Glutamatergic neuron (in vitro differentiated cells): ENCODE measurements at regions not wholly inside any gene's neighbourhood (a gene's known extent, or its start where the extent isn't known, plus 50 kb on each side); places are given as distances from the start of the nearest gene placed in this dataset.

Experiments
- DNase-seq: peaks from one replicate; pipeline ENCODE4 v3.0.0; 2022
- H3K27ac Mint-ChIP-seq: one replicate; pipeline ENCODE4 v1.8.0; 2020; ENCODE audit warnings: mild to moderate bottlenecking, mixed read lengths, inconsistent platforms; ENCODE audit not compliant: unreplicated experiment
- H3K27me3 Mint-ChIP-seq: one replicate; pipeline ENCODE4 v1.8.0; 2020; ENCODE audit warnings: mild to moderate bottlenecking, moderate library complexity, mixed read lengths, inconsistent platforms; ENCODE audit not compliant: unreplicated experiment
- H3K36me3 Mint-ChIP-seq: one replicate; pipeline ENCODE4 v1.8.0; 2020; ENCODE audit warnings: mild to moderate bottlenecking, mixed read lengths, inconsistent platforms; ENCODE audit not compliant: unreplicated experiment
- H3K4me1 Mint-ChIP-seq: one replicate; pipeline ENCODE4 v1.8.0; 2020; ENCODE audit warnings: mild to moderate bottlenecking, low read depth, mixed read lengths, inconsistent platforms; ENCODE audit not compliant: unreplicated experiment
- H3K4me3 Mint-ChIP-seq: one replicate; pipeline ENCODE4 v1.8.0; 2020; ENCODE audit warnings: mild to moderate bottlenecking, mixed read lengths, inconsistent platforms; ENCODE audit not compliant: unreplicated experiment
- H3K9me3 Mint-ChIP-seq: one replicate; pipeline ENCODE4 v1.8.0; 2020; ENCODE audit warnings: mild to moderate bottlenecking, moderate library complexity, mixed read lengths, inconsistent platforms; ENCODE audit not compliant: unreplicated experiment
- CTCF ChIP-seq: fragments of 200-600 bp; sonication (generic); IDR thresholded peaks from one replicate; pipeline ENCODE4 v1.5.0; 2021; ENCODE audit not compliant: partially characterized antibody, unreplicated experiment

DNA sequence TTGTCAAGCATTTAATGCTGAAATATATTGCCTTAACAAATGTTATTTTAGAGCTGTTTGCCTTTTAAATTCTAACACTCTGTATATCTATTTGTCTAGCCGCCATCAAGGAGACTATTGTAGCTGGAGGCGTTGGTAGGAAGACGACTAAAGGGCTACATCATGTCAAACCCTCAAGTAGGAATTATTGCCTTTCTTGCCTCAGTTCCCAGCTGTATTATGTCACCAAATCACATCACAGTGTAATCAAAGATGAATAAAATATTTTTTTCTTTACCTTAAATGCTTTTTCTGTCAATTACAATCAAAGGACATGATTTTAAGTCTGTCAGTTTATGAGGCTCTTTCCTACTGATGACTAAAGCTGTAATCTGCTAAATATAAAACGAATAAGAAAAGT lies 233.1 kb downstream of the ZIC4 start:
- H3K27ac Mint-ChIP-seq: no peak overlapping the region
- no peak for DNase-seq
- H3K36me3 Mint-ChIP-seq: peaks cover 5% of the 10 kb centered on the region
- H3K27me3 Mint-ChIP-seq: no peaks in the 10 kb centered on the region
- H3K4me1 Mint-ChIP-seq: no peaks in the 10 kb centered on the region
- no peaks in the 10 kb centered on the region for H3K9me3 Mint-ChIP-seq
- TF ChIP-seq CTCF: no peak
- H3K4me3 Mint-ChIP-seq: no peak overlapping the region

- H3K4me3 Mint-ChIP-seq: no peak overlapping the region
- no peaks in the 10 kb centered on the region for H3K27me3 Mint-ChIP-seq
- H3K9me3 Mint-ChIP-seq: no peaks in the 10 kb centered on the region
Measured at GRCh38 chr3:147162743-147163142, 243.6 kb downstream of the ZIC4 start.

GRCh38 chr3:147161833-147162232 lies 244.5 kb downstream of the ZIC4 start:
- no peaks in the 10 kb centered on the region for H3K36me3 Mint-ChIP-seq
- H3K27me3 Mint-ChIP-seq: no peaks in the 10 kb centered on the region
- DNase-seq: no peak
- H3K9me3 Mint-ChIP-seq: no peaks in the 10 kb centered on the region
- H3K4me1 Mint-ChIP-seq: peaks cover 5% of the 10 kb centered on the region
- H3K27ac Mint-ChIP-seq: no peak overlapping the region
- H3K4me3 Mint-ChIP-seq: no peak overlapping the region
- TF ChIP-seq CTCF: no peak

More at GRCh38 chr3:147162743-147163142, 243.6 kb downstream of the ZIC4 start:
- H3K4me1 Mint-ChIP-seq: peaks cover 3% of the 10 kb centered on the region
- H3K36me3 Mint-ChIP-seq: no peaks in the 10 kb centered on the region
- no peak for DNase-seq
- TF ChIP-seq CTCF: no peak
- H3K27ac Mint-ChIP-seq: no peak overlapping the region

- no peak for DNase-seq
- H3K36me3 Mint-ChIP-seq: no peaks in the 10 kb centered on the region
- no peaks in the 10 kb centered on the region for H3K9me3 Mint-ChIP-seq
- no peak for TF ChIP-seq CTCF
- no peak overlapping the region for H3K4me3 Mint-ChIP-seq
- no peaks in the 10 kb centered on the region for H3K27me3 Mint-ChIP-seq
- no peak overlapping the region for H3K27ac Mint-ChIP-seq
- peaks cover 5% of the 10 kb centered on the region for H3K4me1 Mint-ChIP-seq
Measured at GRCh38 chr3:147160984-147161383, 245.4 kb downstream of the ZIC4 start.

- Mint-ChIP-seq H3K27ac (no peak overlapping the region), H3K4me1 (peaks cover 5% of the 10 kb centered on the region), H3K27me3 (no peaks in the 10 kb centered on the region), H3K9me3 (no peaks in the 10 kb centered on the region), H3K4me3 (no peak overlapping the region), H3K36me3 (no peaks in the 10 kb centered on the region)
- TF ChIP-seq CTCF: no peak
- DNase-seq: no peak
Measured at GRCh38 chr3:147159141-147159540, 247.2 kb downstream of the ZIC4 start.
